NB4 (cell line): ENCODE measurements at regions not wholly inside any gene's neighbourhood (a gene's known extent, or its start where the extent isn't known, plus 50 kb on each side); places are given as distances from the start of the nearest gene placed in this dataset.

Experiments used
- DNase-seq: peaks from one replicate; pipeline ENCODE4 v3.0.0; 2010; ENCODE audit warnings: low read depth
- H3K4me3 ChIP-seq: one replicate; pipeline ENCODE4 v1.5.1; 2011; ENCODE audit warnings: mild to moderate bottlenecking, low read depth, low read length, moderate library complexity
- MYC ChIP-seq: IDR thresholded peaks from 2 replicates; pipeline ENCODE4 v1.6.1; 2011; ENCODE audit warnings: low read depth, low read length
- POLR2A ChIP-seq: IDR thresholded peaks from 2 replicates; pipeline ENCODE4 v1.6.1; 2011; ENCODE audit warnings: mild to moderate bottlenecking; ENCODE audit not compliant: insufficient read length; ENCODE audit errors: extremely low read depth
- TF ChIP-seq, protein P1 (sequence below): IDR thresholded peaks from one replicate; pipeline ENCODE4 v1.5.1; 2012; ENCODE audit warnings: low read depth, low read length
- TF ChIP-seq, protein P2 (sequence below): IDR thresholded peaks from 2 replicates; pipeline ENCODE4 v1.6.1; 2011; ENCODE audit warnings: low read depth, low read length

DNA sequence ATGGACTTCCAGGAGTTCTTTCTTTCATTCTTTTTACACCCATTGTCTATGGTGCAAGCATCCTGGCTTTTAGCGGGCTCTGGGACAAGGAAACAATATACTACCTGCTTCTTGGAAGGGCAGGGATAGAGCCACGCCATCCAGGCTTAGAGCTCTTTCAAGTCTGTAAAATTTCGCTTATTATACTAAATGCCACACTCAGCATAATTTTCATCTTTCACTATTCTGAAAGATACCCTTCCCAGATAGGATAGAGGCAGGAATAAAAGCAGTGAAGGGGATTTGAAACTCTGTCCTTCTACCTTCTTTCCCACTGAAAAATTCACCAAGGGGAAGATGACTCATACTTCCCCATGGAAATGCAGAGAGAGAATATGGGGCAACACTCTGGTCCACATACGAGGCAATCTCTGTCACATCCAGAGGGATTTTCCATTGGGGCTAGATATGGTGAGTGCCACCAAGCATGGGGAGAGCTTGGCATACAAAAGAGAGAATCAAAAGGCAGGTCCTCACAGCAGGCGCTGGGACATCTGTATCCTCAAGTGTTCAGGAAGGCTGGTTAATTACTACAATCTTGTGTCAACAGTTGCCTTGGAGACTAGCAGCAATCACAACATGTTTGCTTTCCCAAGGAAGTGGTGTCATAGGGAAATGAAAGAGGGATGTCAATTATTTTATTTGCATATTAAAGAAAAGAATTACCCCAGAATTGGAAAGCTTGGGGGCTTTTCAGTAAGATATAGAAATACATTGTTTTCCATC is 127.6 kb downstream of the TDRD15 start:
- TF ChIP-seq MYC (no peak), POLR2A (no peak)
- TF ChIP-seq, protein P1, sequence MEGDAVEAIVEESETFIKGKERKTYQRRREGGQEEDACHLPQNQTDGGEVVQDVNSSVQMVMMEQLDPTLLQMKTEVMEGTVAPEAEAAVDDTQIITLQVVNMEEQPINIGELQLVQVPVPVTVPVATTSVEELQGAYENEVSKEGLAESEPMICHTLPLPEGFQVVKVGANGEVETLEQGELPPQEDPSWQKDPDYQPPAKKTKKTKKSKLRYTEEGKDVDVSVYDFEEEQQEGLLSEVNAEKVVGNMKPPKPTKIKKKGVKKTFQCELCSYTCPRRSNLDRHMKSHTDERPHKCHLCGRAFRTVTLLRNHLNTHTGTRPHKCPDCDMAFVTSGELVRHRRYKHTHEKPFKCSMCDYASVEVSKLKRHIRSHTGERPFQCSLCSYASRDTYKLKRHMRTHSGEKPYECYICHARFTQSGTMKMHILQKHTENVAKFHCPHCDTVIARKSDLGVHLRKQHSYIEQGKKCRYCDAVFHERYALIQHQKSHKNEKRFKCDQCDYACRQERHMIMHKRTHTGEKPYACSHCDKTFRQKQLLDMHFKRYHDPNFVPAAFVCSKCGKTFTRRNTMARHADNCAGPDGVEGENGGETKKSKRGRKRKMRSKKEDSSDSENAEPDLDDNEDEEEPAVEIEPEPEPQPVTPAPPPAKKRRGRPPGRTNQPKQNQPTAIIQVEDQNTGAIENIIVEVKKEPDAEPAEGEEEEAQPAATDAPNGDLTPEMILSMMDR: no peak
- TF ChIP-seq, protein P2, sequence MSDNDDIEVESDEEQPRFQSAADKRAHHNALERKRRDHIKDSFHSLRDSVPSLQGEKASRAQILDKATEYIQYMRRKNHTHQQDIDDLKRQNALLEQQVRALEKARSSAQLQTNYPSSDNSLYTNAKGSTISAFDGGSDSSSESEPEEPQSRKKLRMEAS: no peak

GRCh38 chr2:21253311-21254027 is 129.7 kb downstream of the TDRD15 start:
- no peak overlapping the region for H3K4me3 ChIP-seq
- no peak for DNase-seq
- TF ChIP-seq, protein P2: no peak
- TF ChIP-seq POLR2A (no peak), MYC (no peak)
- TF ChIP-seq, protein P1: no peak

More for the DNA sequence above, 127.6 kb downstream of the TDRD15 start:
- no peak overlapping the region for H3K4me3 ChIP-seq
- no peak for DNase-seq

DNA sequence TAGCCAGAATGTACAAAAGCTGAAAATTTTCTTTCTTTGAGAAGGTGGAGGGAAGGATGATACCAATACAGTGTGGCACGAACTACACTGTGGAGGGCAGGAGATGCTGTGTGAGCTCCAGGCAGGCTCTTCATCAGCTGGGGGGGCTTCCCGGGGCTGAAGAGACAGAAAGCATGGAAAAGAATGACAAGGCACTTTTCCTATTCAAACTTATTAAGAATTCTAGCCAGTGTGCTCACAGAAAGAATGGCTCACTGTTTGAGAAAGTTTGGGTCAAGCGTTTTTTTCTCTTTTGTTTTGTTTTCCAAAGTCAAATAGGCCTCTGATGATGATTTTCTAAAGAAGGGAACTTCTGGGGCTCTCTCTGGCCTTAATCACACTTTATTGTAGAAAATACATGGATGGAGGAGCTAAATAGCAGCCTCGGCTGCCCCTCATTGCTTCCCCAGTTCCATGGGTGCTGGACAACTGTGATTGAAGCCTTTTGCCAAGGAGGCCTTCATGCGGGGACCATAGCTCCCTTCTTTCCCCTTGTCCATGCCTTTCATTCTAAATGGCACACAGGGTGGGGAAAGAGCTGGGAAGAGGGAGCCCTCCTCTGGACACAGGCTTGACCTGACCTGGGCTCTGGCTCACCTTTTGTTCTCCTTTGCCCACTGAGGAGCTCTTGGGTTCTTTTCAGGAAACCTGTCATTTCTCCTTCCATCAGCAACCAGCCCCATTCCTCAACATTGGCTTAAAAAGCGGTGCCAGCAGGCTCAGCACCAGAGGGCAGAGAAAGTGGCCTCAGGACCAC is 130.6 kb downstream of the TDRD15 start:
- no peak overlapping the region for H3K4me3 ChIP-seq
- TF ChIP-seq, protein P2: no peak
- TF ChIP-seq, protein P1: no peak
- no peak for TF ChIP-seq MYC
- TF ChIP-seq POLR2A: no peak
- no peak for DNase-seq

- TF ChIP-seq POLR2A (no peak), MYC (no peak)
- TF ChIP-seq, protein P1: no peak
- TF ChIP-seq, protein P2: no peak
- H3K4me3 ChIP-seq: no peak overlapping the region
- DNase-seq: peak; percentile 78
These were observed 132.2 kb downstream of the TDRD15 start for GRCh38 chr2:21256006-21256405.

DNA sequence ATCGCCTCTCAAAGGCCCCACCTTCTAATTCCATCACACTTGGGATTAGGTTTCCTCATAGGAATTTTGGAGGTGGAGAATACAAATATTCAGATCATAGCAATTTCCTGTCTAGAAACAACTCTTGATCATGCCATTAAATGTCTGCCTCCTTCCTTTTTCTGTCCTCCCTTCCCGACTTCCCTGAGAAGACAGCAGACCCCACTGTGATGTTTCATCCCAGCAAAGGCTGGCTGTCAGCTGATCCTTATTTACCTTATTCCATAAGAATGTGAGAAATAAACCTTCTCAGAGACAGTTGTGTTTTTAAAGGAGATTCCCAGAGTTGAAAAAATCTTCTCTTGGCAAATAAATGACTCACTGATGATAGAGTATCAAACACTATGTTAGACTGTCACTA is 133.9 kb downstream of the TDRD15 start:
- H3K4me3 ChIP-seq: no peak overlapping the region
- no peak for DNase-seq
- TF ChIP-seq, protein P1: no peak
- TF ChIP-seq, protein P2: no peak
- TF ChIP-seq POLR2A (no peak), MYC (no peak)
